HG03097 (cell line): ENCODE measurements at regions not wholly inside any gene's neighbourhood (a gene's known extent, or its start where the extent isn't known, plus 50 kb on each side); places are given as distances from the start of the nearest gene placed in this dataset.
"Not testable (repeated sequence)": the region's sequence is repeated elsewhere in the genome, so short reads cannot be mapped to it uniquely, and the experiment has no call there.

Experiments
- ATAC-seq: cut with Tn5 transposase; IDR thresholded peaks from one replicate; pipeline ENCODE4 v1.9.1; 2021; ENCODE audit not compliant: unreplicated experiment, low FRiP score

DNA sequence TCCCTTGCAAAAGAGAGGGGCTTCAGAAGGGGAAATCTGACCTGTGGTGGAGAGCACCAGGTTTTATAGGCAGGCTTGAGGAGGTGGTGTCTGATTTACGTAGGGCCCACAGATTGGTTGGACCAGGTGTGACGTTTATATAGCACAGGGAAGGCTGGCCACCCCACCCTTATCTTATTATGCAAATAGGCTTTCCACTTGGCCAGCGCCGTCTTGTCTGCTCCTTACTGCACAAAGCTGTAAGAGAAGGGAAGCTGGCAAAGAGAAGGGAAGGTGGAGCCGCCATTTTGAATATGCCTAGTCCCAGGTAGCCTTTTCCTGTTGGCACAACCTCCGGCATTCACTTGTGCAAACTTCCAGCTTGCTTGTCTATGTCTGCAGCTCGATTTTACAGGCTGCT is 221.4 kb downstream of the GATA3 start:
- ATAC-seq: no peak

DNA sequence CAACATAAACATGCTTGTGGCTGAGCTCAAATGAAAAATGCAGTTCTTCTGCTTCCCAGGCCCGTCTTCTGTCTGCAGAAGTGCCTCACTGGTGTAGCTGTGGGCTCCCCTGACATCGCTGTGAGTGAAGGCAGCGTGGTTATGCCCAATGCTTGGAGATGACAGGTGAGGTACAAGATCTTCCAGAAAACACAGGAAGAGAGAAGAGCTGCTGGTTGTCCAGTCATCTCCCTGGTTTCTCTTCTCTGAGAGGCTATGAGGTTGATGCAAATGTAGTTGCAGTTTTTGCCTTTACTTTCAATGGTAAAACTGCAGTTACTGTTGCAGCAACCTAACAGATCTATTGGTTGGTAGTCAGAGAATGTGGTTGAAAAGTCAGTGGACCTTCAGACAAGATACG is 223.6 kb downstream of the GATA3 start:
- no peak for ATAC-seq

DNA sequence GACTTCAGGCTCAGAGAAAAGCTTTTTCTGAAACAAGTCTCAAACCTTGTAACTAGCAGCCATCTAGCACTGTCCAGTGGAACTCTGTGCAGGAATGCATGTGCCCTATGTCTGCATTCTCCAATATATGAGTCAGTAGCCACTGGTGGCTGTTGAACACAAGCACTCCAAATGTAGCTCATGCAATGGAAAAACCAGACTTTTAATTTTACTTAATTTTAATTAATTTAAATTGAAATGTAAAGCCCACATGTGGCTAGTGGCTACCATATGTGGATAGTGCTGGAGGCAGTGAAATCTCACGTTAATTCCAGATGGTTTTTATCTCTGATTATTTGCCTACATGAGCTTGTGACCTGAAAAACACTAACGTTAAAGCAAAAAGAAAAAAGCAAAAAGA is 225.1 kb downstream of the GATA3 start:
- ATAC-seq: no peak

DNA sequence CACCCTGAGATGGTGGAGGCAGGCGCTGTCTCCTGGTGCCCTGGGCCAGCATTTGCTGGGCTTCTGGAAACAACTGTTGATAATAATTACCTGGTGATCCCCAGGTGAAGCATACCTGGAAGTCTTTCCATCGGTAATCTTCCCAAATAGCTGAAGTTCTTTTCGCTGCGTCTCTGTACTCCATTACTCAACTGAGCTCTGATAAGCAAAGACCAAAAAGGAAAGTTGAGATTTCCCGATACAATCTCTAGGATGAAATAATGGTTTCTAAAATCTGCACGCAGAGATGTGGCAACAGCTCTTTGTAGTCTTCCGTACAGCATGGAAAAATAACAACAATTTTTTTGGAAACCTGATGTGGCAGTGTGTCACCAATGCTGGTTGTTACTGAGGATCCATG is 226.5 kb downstream of the GATA3 start:
- ATAC-seq: no peak

DNA sequence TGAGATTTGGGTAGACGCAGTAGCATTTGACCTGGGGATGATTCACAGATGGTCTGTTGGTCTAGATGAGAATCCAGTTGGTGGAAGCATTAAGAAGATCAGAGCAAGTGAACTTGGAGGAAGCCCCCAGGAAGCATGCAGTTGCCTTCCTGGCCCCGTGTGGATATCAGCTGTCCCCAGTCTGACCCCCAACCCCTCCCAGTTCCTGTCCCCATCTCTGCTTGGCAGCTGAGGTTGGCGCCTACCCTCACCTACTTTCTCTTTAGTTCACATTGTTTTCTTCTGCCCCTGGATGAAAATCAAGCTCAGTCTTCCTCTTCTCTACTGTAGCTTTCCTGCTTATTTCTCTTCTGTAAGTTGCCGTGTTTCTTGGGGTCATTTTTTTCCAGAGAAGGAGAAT is 227.9 kb downstream of the GATA3 start:
- no peak for ATAC-seq

DNA sequence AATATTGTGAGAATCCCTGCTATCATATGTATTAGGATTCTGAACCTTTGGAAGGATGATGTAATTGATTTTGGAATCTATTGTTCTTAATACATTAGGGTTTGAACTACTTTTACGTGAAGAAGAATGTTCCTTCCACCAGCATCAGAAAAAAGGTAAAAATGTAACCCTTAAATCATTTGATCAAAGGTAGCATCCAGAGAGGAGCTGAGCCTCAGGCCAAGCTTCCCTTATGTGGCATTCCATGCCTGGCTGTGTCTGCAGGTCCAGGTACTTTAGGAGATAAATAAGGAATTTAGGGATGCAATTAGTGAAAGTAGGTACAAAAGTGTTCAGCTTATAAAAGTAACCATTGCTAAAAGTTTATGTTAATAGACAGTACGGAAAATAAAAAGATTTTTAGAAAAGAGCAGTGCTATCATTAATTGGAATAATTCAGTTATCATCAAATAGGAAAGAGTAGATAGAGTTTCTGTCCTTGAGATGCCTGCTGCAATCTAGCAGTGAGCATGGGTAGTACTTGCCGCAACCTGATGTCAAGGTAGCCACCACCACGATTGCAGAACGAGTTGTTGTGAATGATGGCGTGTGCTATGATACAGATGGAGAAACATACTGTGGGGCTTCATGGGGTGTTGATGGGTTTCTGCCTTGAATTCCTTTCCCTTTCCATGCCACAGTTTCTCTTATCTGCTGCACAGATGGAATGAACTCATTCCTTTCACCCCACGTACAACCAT is 228.8 kb downstream of the GATA3 start:
- ATAC-seq: no peak

DNA sequence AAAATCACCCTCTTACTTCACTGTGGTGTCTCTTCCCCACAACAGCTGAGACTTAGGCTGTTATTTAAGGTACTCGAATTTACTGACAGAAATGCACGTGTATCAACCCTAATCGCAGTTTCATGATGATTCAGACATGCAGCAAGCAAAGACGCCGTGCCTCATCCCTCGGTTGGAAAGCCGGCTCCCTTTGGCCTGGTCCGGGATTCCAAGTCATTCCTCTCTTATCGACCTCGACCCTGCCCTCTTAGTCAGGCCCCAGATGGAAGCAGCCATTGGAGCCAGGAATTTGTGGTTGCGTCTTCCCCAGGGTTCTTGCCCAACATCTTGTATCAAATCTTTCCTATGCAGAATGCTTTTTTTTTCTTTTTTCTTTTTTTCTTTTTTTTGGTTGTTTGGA is 229.5 kb downstream of the GATA3 start:
- no peak for ATAC-seq

DNA sequence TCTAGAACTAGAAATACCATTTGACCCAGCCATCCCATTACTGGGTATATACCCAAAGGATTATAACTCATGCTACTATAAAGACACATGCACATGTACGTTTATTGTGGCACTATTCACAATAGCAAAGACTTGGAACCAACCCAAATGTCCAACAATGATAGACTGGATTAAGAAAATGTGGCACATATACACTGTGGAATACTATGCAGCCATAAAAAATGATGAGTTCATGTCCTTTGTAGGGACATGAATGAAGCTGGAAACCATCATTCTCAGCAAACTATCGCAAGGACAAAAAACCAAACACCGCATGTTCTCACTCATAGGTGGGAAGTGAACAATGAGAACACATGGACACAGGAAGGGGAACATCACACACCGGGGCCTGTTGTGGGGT is 231.5 kb downstream of the GATA3 start:
- ATAC-seq: not testable (repeated sequence)

DNA sequence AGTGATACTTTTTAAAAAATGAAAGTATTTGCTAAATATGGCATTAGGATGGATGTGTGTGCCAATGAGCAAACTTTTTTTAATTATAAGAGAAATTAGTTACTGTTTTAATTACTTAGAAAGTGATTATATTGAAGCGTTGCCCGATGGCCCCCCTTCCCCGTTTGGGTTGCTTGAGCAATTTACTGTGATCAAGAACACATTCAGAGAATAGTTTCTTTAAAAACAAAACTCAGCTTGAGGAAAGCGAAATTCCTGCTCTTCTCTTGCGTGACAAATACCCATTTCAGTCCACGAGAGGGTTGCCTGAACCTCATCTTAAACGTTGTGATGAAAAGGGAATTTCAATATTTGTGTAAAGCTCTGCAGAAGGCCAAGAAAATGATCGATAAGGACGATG is 234.1 kb downstream of the GATA3 start:
- ATAC-seq: no peak

DNA sequence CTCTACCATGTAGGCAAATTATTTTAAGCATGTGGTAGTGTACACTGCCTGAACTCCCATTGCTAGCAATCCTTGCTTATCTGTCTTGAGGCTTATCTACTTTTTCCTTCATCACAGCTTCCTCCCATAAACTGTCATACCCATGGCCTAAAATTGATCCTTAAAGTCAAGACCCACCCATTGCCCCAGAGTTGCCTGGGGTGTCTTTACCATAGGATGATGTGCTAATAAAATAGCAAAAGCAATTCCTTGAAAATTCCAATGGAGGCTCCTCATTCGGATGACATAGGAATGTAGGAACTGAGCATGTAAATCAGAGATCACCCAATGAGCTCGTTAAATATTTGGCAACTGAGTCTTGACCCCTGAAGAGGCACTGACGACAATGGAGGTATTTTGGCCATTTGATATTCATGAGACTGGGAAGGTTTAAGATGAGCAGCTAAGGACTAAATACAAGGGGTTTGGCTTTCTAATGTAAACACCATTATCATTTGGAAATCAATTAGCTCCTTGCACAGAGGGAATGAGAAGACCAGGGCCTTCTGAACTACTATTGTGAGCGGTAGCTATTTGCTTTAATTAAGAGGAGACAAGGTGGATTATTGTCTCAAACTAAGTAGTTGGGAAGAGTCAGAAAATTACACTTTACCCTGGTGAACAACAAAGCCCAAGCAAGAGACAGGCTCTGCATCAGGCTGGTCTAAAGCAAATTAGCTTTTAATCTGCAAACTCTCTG is 234.9 kb downstream of the GATA3 start:
- no peak for ATAC-seq

DNA sequence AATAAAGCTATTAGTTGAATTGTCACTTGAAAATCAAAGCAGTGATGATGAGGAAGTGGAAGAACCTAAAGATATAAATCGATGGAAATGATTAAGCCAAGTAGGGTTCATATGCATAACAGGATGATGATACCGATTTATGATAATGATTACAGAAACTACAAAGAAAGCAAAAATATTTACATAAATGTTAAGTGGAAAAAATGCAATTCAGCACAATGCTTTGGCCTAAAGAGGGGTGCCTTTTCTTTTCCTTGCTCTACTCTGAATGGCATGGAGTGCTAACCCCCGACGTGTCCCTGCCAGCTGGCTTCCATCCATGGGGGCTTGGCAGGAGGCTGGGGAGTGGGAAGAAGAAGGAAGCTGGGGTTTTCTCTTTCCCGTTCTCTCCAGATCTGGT is 240.3 kb downstream of the GATA3 start:
- no peak for ATAC-seq

DNA sequence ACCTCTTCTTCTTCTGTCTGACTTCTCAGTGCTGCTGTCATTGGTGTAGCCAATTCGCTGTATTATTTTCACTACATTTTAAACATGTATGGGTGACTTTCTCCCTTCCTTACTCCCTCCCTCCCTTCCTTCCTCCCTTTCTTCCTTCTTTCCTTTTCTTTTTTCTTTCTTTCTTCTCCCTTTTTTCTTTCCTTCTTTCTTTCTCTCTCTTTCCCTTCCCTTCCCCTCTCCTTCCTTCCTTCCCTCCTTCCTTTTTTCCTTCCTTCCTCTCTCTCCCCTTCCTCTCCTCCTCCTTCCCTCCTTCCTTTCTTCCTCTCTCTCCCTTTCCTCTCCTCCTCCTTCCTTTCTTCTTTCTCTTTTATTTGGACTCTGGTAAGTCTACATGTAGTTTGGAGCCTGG is 240.8 kb downstream of the GATA3 start:
- ATAC-seq: no peak

DNA sequence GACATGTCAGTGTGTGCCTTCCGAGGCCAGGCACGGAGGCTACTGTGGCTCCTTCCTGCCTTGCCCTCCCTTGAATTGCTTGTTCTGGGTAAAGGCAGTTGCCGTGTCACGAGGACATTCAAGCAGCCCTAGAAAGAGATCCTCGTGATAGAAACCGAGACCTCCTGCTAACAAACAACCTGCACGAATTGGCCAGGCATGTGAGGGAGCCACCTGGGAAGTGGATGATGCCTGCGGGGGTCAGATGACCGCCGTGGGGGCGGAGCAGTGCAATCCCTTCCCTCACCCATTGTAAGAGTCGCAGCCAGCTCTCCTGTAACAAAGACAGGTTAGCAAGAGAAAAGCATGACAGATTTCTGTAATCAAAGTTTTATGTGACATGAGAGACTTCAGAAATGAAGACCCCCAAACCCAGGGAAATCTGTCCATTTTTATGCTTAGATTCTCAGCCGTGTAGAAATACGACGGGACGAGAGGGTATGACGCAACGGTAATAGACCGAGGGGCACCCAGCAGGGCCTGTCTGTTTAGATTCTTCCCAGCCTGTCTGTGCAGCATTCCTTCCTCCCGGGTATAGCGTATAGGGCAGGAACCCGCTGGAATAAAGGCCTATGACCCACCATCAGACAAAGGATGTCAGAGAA is 241.7 kb downstream of the GATA3 start:
- ATAC-seq: no peak

DNA sequence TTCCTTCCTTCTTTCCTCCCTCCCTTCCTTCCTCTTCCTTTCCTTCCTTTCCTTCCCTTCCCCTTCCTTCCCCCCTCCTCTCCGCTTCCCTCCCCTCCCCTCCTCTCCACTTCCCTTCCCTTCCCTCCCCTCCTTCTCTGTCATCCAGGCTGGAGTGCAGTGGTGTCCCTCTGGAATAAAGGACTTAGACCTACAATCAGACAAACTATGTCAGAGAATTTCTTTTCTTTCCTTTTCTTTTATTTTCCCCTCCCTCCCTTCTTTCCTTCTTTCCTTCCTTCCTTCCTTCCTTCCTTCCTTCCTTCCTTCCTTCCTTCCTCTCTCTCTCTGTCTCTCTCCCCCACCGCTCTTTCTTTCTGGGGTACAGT is 242.2 kb downstream of the GATA3 start:
- no peak for ATAC-seq

DNA sequence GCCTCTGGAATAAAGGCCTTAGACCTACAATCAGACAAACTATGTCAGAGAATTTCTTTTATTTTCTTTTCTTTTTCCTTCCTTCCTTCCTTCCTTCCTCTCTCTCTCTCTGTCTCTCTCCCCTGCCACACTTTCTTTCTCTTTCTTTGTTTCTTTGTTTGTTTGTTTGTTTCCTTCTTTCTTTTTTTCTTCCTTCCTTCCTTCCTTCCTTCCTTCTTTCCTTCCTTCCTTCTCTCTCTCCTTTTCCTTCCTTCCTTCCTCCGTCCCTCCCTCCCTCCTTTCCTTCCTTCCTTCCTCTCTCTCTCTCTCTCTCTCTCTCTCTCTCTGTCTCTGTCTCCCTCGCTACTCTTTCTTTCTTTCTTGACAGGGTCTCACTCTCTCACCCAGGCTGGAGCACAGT is 242.6 kb downstream of the GATA3 start:
- ATAC-seq: no peak

DNA sequence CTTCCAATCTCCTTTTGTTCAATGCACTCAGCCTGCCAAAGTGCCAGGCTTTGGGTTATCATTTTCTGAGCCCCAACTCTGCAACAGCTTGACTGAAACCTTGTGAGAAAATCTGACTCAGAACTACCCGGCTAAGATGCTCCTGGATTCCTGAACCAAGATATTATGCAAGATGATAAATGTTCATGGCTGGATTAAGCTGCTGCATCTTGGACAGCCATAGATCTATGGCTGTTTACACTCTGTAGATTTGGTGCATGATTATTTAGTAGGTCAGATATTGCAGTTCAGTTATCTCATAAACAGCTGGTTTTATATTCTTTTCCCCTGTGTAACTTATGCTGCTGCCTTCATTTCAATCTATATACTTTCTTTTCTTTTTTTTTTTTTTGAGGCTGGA is 243.5 kb downstream of the GATA3 start:
- ATAC-seq: no peak

DNA sequence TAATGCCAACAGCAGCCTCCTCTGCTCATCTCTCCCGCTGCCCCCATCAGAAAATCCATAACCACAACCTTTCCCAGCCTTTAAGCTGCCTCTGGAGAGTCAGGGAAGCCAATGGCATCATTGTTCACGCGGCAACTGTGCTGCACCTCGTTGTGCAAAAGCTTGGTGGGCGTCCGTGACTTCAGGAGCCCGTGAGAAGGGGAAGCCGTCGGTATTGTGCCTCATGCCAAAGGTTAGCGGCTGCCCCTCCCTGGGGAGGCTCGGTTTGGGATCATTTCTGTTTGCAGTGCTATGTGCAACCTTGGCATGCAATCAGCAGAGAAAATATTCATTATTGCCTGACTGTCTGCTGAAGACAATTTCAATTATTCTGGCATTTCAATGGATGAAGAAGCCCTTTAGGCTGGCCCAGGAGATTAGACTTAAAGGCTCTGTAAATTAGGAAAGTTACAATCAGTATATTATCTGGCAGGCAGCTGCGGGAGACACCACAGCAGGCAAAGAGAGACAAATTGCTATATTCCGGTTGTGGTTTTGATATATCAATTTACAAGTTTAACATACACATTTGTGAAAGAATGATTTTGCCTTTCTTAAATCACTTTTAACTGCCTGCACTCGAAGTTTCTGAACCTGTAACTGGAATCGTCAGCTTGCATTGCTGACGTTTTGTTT is 244.5 kb downstream of the GATA3 start:
- no peak for ATAC-seq

DNA sequence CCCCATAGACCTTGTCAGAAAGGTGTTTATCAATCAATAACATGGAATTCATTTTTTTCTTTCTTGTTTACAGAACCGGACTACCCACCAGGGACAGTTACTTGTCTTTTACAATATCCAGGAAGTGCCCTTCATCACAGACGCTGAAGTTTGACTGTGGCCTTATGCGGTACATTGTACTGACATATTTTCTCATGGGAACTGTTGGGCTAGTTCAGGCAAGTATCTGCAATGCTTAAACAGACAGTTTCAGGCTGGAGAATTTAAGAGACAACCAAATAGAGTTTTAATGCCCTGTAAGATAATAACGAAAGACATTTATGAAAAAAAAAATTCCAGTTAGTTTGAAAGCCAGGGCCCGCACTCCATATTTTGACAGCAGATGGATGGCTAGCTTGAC is 246.4 kb downstream of the GATA3 start:
- ATAC-seq: no peak

DNA sequence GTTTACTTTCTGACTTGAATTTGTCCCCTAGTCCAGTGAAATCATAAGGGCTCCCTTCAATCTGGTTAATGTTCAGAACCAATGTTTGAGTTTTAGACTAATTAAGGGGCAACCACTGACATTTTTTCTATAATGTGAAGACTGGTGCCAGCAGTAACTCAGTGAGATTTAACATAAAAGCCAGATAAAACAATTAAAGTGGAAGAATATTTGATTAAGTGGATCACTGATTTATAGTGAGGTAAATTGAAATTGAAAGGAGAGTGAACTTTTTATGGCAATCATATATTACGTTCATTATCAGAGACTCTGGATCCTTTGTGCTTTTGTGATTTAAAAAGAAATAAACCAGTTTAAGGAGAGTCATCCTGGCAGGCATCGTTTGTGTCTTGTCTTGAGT is 246.8 kb downstream of the GATA3 start:
- no peak for ATAC-seq

DNA sequence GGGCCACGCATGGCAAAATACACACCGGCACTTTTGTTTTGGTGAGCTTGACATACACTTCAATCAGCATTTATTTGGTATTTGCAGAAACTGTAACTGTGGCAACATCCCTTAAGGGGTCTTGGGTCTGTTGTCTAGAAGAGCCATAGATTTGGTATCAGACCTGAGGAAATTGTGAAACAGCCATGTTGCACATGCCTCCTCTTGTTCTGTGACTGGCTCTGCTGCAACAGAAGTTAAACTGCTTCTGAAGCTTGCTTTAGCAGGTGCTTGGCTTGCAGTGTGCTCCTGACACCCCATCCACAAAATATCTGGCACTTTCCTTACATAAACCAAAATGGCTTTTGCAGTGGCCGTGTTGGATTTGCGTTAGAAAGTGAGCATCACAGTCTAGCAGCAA is 247.3 kb downstream of the GATA3 start:
- no peak for ATAC-seq

DNA sequence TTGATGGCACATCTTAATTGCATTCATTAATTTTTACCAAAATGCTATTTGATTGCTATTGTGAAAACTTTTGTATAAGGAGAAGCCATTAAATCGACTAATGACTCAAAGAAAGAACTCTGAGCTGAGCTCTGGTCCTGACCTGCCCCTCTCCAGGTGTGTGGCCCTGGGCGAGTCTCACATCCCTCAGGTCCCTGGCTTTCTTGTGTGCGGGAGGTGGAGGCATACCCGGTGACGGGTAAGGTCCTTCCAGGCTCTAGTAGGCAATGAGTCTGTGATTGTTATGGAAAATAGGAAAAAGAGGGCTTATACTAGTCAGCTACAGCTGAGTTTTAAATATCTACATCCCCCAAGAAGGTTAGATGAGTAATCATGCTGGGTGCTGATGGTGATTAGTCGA is 248.1 kb downstream of the GATA3 start:
- ATAC-seq: no peak
